ENCODE measurements at regions not wholly inside any gene's neighbourhood (a gene's known extent, or its start where the extent isn't known, plus 50 kb on each side); places are given as distances from the start of the nearest gene placed in this dataset.

DNA sequence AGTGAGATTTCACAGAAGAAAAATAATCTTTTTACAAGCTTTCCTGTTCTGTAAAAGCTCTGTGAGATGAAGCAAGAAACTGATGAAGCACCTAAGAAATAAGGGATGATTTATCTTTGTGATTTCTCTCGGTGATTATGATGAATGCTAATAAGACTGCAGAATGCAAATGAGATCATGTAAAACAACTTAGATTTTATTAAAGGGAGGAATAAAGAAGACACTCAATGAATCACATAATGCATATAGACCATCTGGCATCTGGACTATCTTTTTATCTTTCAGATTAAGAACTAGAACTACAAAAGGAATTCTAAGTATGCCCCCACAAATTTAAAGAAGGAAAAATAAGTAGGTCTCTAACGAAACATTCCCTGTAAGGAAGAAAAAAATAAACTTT lies 361.5 kb upstream of the OPRM1 start:
- DNase-seq (no peak), ATAC-seq (no peak)
- Mint-ChIP-seq H3K36me3 (ENCODE audit: low read depth) (no peaks in the 10 kb centered on the region), H3K4me3 (no peak overlapping the region), H3K9me3 (ENCODE audit: low read depth) (no peaks in the 10 kb centered on the region), H3K27me3 (no peaks in the 10 kb centered on the region), H3K27ac (no peak overlapping the region), H3K4me1 (no peaks in the 10 kb centered on the region)
- ChIA-PET CTCF (interaction anchor here (0.6 kb wide), 1 partner anchor 11 kb away, joined by 3 read pairs; no protein-coding TSS in a partner anchor), POLR2A (no interaction called here)
- intact Hi-C loops (cut with DNase I, micrococcal nuclease), result no loop called here

GRCh38 chr6:153673750-153674149 lies 365.3 kb upstream of the OPRM1 start:
- DNase-seq (no peak), ATAC-seq (no peak)
- Mint-ChIP-seq H3K4me1 (no peaks in the 10 kb centered on the region), H3K27me3 (no peaks in the 10 kb centered on the region), H3K36me3 (ENCODE audit: low read depth) (no peaks in the 10 kb centered on the region), H3K4me3 (no peak overlapping the region), H3K27ac (no peak overlapping the region), H3K9me3 (ENCODE audit: low read depth) (no peaks in the 10 kb centered on the region)
- POLR2A ChIA-PET, result no interaction called here
- intact Hi-C loops (cut with DNase I, micrococcal nuclease), result no loop called here
- CTCF ChIA-PET, result no interaction called here

DNA sequence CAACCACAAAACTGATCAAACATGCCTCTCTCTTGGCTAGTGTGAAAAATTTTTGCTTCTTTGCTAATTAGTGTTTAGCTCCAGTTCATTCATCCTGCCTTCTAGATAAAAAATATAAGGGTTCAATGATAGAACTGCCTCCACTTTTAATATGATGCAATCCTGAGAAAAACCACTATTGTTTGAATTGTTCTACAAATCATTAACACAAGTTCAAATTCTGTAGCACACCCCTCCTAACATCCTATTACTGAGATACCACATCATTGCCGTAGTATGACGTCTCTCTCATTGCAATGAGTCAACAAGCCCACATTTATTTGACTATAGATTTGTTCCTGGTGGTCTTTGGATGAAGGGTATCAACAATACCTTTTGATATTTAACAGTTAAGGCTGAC lies 365.8 kb upstream of the OPRM1 start:
- no peaks in the 10 kb centered on the region for H3K27me3 Mint-ChIP-seq
- intact Hi-C loops (cut with DNase I, micrococcal nuclease), result no loop called here
- no peak for DNase-seq
- no peaks in the 10 kb centered on the region for H3K36me3 Mint-ChIP-seq (ENCODE audit: low read depth)
- no peak for ATAC-seq
- no peaks in the 10 kb centered on the region for H3K4me1 Mint-ChIP-seq
- POLR2A ChIA-PET, result no interaction called here
- CTCF ChIA-PET, result interaction anchor here (0.6 kb wide), 1 partner anchor 27 kb away, joined by 3 read pairs; no protein-coding TSS in a partner anchor
- H3K4me3 Mint-ChIP-seq, result no peak overlapping the region
- no peaks in the 10 kb centered on the region for H3K9me3 Mint-ChIP-seq (ENCODE audit: low read depth)
- no peak overlapping the region for H3K27ac Mint-ChIP-seq

DNA sequence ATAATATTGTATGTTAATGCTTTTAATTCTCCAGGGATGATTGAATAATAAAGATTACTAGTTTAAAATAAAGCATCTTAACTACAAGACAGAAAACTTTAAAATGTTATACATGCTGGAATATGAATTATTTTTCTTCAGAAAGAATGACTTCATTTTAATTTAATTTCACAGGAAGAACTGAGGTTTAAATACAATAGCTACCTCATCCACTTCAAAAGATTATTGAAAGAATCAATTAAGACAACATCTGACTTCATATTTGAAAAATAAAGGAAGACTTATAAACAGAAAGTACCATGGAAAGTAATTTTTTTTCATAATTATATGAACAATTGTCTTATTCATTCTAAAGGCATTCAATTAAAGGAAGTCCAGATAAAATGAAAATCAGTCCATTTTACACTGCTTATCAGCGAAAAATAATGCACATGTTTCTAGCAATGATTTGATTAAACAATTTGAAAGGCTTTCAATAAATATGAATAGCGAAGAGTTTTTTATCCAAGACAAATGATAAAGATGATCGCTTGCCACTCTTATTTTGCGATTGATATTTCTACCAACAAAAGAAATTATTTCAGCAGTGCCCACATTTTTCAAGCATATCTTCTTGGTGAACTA lies 368.5 kb upstream of the OPRM1 start:
- ChIA-PET CTCF (no interaction called here), POLR2A (no interaction called here)
- Mint-ChIP-seq H3K36me3 (ENCODE audit: low read depth) (no peaks in the 10 kb centered on the region), H3K27ac (no peak overlapping the region), H3K27me3 (no peaks in the 10 kb centered on the region), H3K9me3 (ENCODE audit: low read depth) (no peaks in the 10 kb centered on the region), H3K4me1 (no peaks in the 10 kb centered on the region), H3K4me3 (no peak overlapping the region)
- intact Hi-C loops (cut with DNase I, micrococcal nuclease), result no loop called here
- no peak for ATAC-seq
- no peak for DNase-seq

GRCh38 chr6:153668758-153669157 lies 370.3 kb upstream of the OPRM1 start:
- Mint-ChIP-seq H3K4me3 (no peak overlapping the region), H3K9me3 (ENCODE audit: low read depth) (no peaks in the 10 kb centered on the region), H3K36me3 (ENCODE audit: low read depth) (no peaks in the 10 kb centered on the region), H3K4me1 (no peaks in the 10 kb centered on the region), H3K27ac (no peak overlapping the region), H3K27me3 (no peaks in the 10 kb centered on the region)
- no peak for ATAC-seq
- intact Hi-C loops (cut with DNase I, micrococcal nuclease), result no loop called here
- ChIA-PET POLR2A (no interaction called here), CTCF (no interaction called here)
- DNase-seq, result no peak

DNA sequence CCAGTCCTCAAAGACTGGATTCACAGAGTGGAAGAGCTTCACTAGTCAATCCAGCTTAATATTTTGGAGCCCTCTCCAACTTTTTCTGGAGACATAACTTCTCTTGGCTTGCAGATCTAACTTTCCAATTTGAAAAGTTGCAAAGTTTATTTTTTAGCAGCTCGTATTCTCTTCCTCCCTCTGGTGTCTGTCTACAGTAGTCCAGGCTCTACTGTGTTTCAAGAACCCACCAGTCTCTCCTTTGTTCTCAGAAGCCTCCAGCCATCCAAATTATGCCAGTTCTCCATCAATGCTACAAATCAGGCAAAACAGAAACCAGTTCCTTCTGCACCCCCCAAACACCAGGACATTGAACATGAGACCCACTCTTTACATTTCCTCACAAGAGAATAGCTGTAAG lies 376.1 kb upstream of the OPRM1 start:
- no peaks in the 10 kb centered on the region for H3K27me3 Mint-ChIP-seq
- intact Hi-C loops (cut with DNase I, micrococcal nuclease), result no loop called here
- ATAC-seq, result no peak

DNA sequence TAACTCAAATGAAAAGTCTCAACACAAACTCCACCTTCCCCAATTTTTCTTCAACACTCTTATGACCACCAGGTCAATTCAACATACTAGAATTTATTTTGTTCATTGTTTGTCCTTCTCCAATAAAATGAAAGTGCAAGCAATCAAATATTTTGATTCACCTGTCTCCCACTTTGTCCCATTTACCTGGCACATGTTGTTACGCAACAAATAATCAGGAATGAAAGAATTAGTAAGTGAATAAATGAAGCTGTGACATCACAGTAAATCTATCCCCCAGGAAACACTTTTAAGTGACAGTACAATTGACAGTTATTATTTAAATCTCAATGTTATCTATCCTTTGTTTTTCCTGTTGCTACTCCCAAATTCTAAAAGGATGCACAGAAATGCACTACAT lies 393.7 kb upstream of the OPRM1 start:
- CTCF ChIA-PET, result no interaction called here
- Mint-ChIP-seq H3K27ac (no peak overlapping the region), H3K4me3 (no peak overlapping the region), H3K36me3 (ENCODE audit: low read depth) (no peaks in the 10 kb centered on the region), H3K4me1 (no peaks in the 10 kb centered on the region), H3K27me3 (peaks cover 2% of the 10 kb centered on the region), H3K9me3 (ENCODE audit: low read depth) (no peaks in the 10 kb centered on the region)
- no peak for DNase-seq
- ATAC-seq, result no peak
- POLR2A ChIA-PET, result no interaction called here
- intact Hi-C loops (cut with DNase I, micrococcal nuclease), result no loop called here

More for the DNA sequence above, 376.1 kb upstream of the OPRM1 start:
- Mint-ChIP-seq H3K9me3 (ENCODE audit: low read depth) (peaks cover 4% of the 10 kb centered on the region), H3K4me1 (no peaks in the 10 kb centered on the region), H3K27ac (no peak overlapping the region), H3K36me3 (ENCODE audit: low read depth) (no peaks in the 10 kb centered on the region), H3K4me3 (no peak overlapping the region)
- CTCF ChIA-PET, result no interaction called here
- no peak for DNase-seq
- POLR2A ChIA-PET, result no interaction called here

DNA sequence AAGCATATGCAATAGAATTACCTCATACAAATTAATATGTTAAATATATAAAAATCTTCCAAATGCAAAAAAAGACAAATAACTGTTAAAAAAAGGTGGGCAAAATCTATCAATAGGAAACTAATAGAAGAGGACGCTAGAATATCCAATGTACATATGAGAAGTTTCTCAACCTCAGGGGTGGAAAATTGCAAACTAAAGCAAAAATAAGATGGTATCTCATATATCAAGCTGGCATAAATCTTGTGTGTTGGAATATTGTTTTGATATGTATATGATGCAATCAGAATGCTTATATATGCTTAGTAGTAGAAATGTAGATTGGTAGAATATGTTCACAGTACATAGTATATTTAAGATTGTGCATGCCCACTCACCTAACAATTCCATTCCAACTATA lies 395.0 kb upstream of the OPRM1 start:
- Mint-ChIP-seq H3K27ac (no peak overlapping the region), H3K9me3 (ENCODE audit: low read depth) (no peaks in the 10 kb centered on the region), H3K4me1 (no peaks in the 10 kb centered on the region), H3K4me3 (no peak overlapping the region), H3K27me3 (peaks cover 2% of the 10 kb centered on the region), H3K36me3 (ENCODE audit: low read depth) (no peaks in the 10 kb centered on the region)
- ChIA-PET POLR2A (no interaction called here), CTCF (no interaction called here)
- ATAC-seq, result no peak
- intact Hi-C loops (cut with DNase I, micrococcal nuclease), result no loop called here
- DNase-seq, result no peak

- Mint-ChIP-seq H3K27ac (no peak overlapping the region), H3K27me3 (peaks cover 2% of the 10 kb centered on the region), H3K36me3 (ENCODE audit: low read depth) (no peaks in the 10 kb centered on the region), H3K4me1 (no peaks in the 10 kb centered on the region), H3K9me3 (ENCODE audit: low read depth) (no peaks in the 10 kb centered on the region), H3K4me3 (no peak overlapping the region)
- CTCF ChIA-PET, result no interaction called here
- intact Hi-C loops (cut with DNase I, micrococcal nuclease), result no loop called here
- POLR2A ChIA-PET, result no interaction called here
- DNase-seq, result no peak
- ATAC-seq, result no peak
These were observed 404.6 kb upstream of the OPRM1 start for GRCh38 chr6:153634416-153634815.

DNA sequence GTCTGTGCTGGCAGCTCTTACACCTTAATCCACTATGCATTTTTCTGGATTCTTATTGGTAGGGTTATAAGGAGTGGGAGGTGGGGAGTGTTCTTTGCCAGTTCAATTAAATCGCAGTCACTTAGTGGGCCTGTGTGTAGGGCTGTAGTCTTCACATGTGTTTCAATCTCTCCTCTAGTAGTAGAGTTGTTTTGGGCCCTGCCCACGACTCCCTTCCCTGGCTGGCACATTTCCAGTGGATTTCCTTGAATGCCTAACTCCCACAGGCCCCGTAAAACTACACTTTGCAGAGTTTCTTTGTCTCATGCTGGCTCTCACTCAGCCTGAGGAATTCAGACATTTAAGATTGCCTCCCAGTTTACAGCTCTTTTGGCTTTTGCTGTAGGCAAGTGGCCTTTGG lies 414.0 kb upstream of the OPRM1 start:
- no peaks in the 10 kb centered on the region for H3K36me3 Mint-ChIP-seq (ENCODE audit: low read depth)
- H3K4me1 Mint-ChIP-seq, result no peaks in the 10 kb centered on the region
- CTCF ChIA-PET, result no interaction called here
- H3K27ac Mint-ChIP-seq, result no peak overlapping the region
- intact Hi-C loops (cut with DNase I, micrococcal nuclease), result no loop called here
- H3K9me3 Mint-ChIP-seq (ENCODE audit: low read depth), result no peaks in the 10 kb centered on the region
- peaks cover 2% of the 10 kb centered on the region for H3K27me3 Mint-ChIP-seq
- H3K4me3 Mint-ChIP-seq, result no peak overlapping the region
- no peak for ATAC-seq
- POLR2A ChIA-PET, result no interaction called here
- DNase-seq, result no peak

DNA sequence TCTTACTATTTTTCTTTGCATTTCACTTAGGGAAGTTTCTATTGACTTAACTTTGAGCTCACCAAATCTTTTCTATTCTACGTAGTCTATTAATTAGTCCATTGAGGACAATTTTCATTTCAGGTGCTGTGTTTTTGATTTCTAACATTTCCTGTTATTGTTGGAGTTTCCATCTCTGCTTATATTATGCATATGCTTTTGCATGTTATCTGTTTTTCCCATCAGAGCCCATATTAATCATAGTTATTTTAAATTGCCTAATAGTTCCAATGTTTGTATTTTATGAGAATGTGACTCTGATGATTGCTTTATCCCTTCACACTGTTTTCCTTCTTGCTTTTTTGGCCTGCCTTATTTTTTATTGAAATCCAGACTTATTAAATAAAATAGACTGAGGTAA lies 414.5 kb upstream of the OPRM1 start:
- ATAC-seq (no peak), DNase-seq (no peak)
- ChIA-PET CTCF (no interaction called here), POLR2A (no interaction called here)
- H3K4me1 Mint-ChIP-seq, result no peaks in the 10 kb centered on the region
- H3K36me3 Mint-ChIP-seq (ENCODE audit: low read depth), result no peaks in the 10 kb centered on the region
- no peaks in the 10 kb centered on the region for H3K9me3 Mint-ChIP-seq (ENCODE audit: low read depth)
- H3K27me3 Mint-ChIP-seq, result peaks cover 2% of the 10 kb centered on the region
- intact Hi-C loops (cut with DNase I, micrococcal nuclease), result no loop called here
- no peak overlapping the region for H3K4me3 Mint-ChIP-seq
- no peak overlapping the region for H3K27ac Mint-ChIP-seq

DNA sequence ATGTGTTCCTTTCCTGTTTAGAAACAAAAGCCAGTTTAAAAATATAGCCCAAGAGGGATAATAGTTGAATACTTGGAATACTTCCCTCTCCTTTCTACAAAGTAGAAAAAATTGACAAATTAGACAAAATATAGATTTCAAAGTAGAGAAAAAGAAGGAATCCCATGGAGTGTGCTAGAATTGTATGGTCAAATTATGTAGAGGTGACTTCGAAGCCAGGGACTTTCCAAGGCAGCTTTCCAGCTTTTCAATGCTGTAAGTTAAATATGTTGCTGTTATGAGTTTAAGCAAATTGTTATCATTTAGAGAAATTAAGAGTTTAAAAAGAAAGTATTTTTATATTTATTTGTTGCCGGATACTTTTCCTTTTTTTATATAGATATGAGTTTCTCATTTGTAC lies 415.5 kb upstream of the OPRM1 start:
- Mint-ChIP-seq H3K4me3 (no peak overlapping the region), H3K27me3 (peaks cover 2% of the 10 kb centered on the region), H3K36me3 (ENCODE audit: low read depth) (no peaks in the 10 kb centered on the region), H3K9me3 (ENCODE audit: low read depth) (no peaks in the 10 kb centered on the region), H3K4me1 (no peaks in the 10 kb centered on the region), H3K27ac (no peak overlapping the region)
- intact Hi-C loops (cut with DNase I, micrococcal nuclease), result no loop called here
- ATAC-seq (no peak), DNase-seq (no peak)
- POLR2A ChIA-PET, result no interaction called here
- CTCF ChIA-PET, result no interaction called here

DNA sequence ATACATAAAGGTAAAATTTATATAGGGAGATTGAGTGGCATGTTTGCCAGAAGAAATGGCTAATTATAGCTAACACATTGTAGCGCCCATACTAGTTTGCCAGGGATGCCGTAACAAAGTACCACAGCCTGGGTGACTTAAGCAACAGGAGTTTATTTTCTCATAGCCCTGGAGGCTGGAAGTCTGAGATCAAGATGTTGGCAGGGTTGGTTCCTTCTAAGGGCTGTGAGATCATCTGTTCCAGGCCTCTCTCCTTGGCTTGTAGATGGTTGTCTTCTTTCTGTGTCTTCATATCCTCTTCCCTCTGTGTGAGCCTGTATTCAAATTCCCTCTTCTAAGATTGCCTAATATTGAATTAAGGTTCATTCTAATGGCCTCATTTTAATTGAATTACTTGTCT lies 417.5 kb upstream of the OPRM1 start:
- ATAC-seq (no peak), DNase-seq (no peak)
- Mint-ChIP-seq H3K36me3 (ENCODE audit: low read depth) (no peaks in the 10 kb centered on the region), H3K27me3 (no peaks in the 10 kb centered on the region), H3K27ac (no peak overlapping the region), H3K4me1 (no peaks in the 10 kb centered on the region), H3K4me3 (no peak overlapping the region), H3K9me3 (ENCODE audit: low read depth) (no peaks in the 10 kb centered on the region)
- intact Hi-C loops (cut with DNase I, micrococcal nuclease), result no loop called here
- ChIA-PET CTCF (no interaction called here), POLR2A (no interaction called here)
